IgD-negative memory B cell (primary cell): ENCODE measurements at regions not wholly inside any gene's neighbourhood (a gene's known extent, or its start where the extent isn't known, plus 50 kb on each side); places are given as distances from the start of the nearest gene placed in this dataset.

Experiments used
- H3K27ac Mint-ChIP-seq, 3 donors: one replicate each; pipeline ENCODE4 v1.8.0; 2020 to 2022; ENCODE audit warnings: mild to moderate bottlenecking in 3 of 3, mixed read lengths in 3 of 3, moderate library complexity in 1 of 3
- H3K27me3 Mint-ChIP-seq: one replicate; pipeline ENCODE4 v1.8.0; 2021; ENCODE audit warnings: mixed read lengths
- H3K36me3 Mint-ChIP-seq: one replicate; pipeline ENCODE4 v1.8.0; 2020; ENCODE audit warnings: mild to moderate bottlenecking, mixed read lengths
- H3K4me1 Mint-ChIP-seq, 3 donors: one replicate each; pipeline ENCODE4 v1.8.0; 2020 to 2022; ENCODE audit warnings: mixed read lengths in 3 of 3, mild to moderate bottlenecking in 1 of 3
- H3K4me3 Mint-ChIP-seq, 4 donors: one replicate each; pipeline ENCODE4 v1.8.0; 2020 to 2022; ENCODE audit warnings: mild to moderate bottlenecking in 4 of 4, mixed read lengths in 4 of 4, moderate library complexity in 3 of 4
- H3K9me3 Mint-ChIP-seq, 3 donors: one replicate each; pipeline ENCODE4 v1.8.0; 2020 to 2021; ENCODE audit warnings: mixed read lengths in 3 of 3, mild to moderate bottlenecking in 1 of 3

DNA sequence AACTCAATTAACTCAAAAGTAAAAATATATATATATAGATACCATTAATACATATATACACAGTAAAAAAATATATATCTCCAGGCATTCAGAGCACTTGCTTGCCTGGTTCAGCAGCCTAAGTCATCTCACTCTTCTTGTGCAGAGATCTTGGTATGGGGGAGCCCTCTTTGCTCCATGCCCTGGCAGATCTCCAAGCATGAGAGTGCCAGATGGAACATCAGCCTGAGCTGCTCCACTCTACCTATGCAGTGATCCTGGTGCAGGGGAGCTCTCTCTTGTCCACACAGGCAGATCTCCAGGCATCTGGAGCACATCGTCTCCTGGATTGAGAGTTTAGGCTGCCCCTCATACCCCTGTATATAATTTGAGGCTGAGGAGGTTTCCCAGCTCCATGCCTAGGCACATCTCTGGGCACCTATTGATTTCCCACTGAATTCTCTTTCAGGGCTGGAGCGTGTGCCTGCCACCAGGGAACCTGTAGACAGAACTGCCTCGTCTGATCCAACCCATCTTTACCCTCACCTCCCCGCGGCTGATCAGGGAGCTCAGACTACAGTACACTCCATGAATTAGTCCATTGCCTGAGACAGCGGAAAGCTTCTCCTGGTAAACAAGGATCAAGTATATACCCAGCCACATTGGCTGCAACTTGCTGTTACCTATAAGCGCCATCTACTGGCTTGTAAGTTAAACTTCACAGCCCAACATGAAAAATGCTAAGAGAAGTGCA lies 342.4 kb upstream of the GRIA1 start:
- no peak overlapping the region for H3K27ac Mint-ChIP-seq
- peaks cover 7 to 16% (median 10%) of the 10 kb centered on the region in 3 donors for H3K9me3 Mint-ChIP-seq
- H3K4me3 Mint-ChIP-seq: no peak overlapping the region
- H3K4me1 Mint-ChIP-seq: peaks cover 0 to 1% (median 0%) of the 10 kb centered on the region in 3 donors
- H3K27me3 Mint-ChIP-seq: no peaks in the 10 kb centered on the region
- H3K36me3 Mint-ChIP-seq: no peaks in the 10 kb centered on the region

DNA sequence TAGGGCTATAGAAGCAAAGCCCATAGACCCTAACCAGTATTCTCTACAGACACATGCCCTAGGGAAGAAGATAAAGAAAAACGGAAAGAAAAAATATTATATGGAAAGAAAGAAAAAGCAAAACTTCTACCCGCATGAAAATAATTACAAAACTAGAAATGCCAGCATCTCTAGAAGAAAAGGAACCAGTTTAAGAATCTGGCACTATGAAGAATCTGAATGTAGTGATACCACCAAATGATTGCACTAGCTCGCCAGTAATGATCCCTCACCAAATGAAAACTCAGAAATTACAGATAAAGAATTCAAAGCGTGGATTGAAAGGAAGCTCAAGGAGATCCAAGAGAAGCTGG lies 341.9 kb upstream of the GRIA1 start:
- Mint-ChIP-seq H3K36me3 (no peaks in the 10 kb centered on the region), H3K4me3 (no peak overlapping the region), H3K9me3 (peaks cover 7 to 16% (median 8%) of the 10 kb centered on the region in 3 donors), H3K27me3 (no peaks in the 10 kb centered on the region), H3K27ac (no peak overlapping the region), H3K4me1 (peaks cover 0 to 1% (median 0%) of the 10 kb centered on the region in 3 donors)

DNA sequence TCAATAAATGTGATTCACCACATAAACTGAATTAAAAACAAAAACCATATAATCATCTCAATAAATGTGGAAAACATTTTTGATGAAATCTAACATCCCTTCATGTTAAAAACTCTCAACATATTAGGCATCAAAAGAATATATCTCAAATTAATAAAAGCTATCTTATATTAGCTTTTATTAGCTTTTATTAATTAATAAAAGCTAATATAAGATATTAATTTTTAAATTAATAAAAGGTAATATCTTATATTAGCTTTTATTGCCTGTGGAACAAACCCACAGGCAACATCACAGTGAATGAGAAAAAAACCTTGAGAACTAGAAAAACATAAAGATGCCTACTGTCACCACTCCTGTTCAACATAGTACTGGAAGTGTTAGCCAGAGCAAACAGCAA lies 338.9 kb upstream of the GRIA1 start:
- Mint-ChIP-seq H3K36me3 (no peaks in the 10 kb centered on the region), H3K9me3 (peaks cover 0 to 15% (median 5%) of the 10 kb centered on the region in 3 donors), H3K4me3 (no peak overlapping the region), H3K27me3 (no peaks in the 10 kb centered on the region), H3K4me1 (peaks cover 0 to 1% (median 0%) of the 10 kb centered on the region in 3 donors), H3K27ac (no peak overlapping the region)

DNA sequence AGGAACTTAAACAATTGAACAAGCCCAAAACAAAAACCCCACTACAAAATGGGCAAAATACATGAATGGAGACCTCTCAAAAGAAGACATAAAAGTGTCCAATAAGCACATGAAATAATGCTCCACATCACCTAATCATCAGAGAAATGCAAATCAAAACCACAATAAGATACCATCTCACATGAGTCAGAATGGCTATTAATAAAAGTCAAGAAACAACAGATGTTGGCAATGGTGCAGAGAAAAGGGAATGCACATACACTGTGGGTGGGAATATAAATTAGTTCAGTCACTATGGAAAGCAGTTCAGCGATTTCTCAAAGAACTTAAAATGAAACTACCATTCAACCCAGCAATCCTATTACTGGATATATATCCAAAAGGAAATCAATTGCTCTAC lies 337.4 kb upstream of the GRIA1 start:
- H3K27me3 Mint-ChIP-seq: no peaks in the 10 kb centered on the region
- H3K9me3 Mint-ChIP-seq: peaks cover 0 to 11% (median 2%) of the 10 kb centered on the region in 3 donors
- H3K4me1 Mint-ChIP-seq: peaks cover 0 to 1% (median 0%) of the 10 kb centered on the region in 3 donors
- H3K4me3 Mint-ChIP-seq: no peak overlapping the region
- H3K36me3 Mint-ChIP-seq: no peaks in the 10 kb centered on the region
- H3K27ac Mint-ChIP-seq: no peak overlapping the region

DNA sequence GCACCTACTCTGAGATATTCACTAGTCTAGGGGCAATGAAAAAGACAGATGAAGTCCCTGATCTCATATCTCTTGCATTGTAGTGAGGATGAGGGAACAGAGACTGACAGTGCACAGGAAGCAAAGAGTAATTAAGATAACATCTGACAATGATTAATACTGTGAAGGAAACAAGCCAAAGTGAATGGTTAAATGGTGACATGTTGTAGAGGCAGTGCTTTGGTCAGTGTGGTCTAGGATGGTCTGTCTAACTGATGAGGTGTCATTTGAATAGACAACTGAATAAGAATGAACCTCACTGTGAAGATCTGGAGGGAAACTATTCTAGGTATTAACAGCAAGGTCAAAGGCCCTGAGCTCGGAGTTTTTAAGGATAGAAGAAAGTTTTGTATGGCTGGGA lies 333.3 kb upstream of the GRIA1 start:
- H3K27me3 Mint-ChIP-seq: no peaks in the 10 kb centered on the region
- no peaks in the 10 kb centered on the region for H3K36me3 Mint-ChIP-seq
- peaks cover 0 to 6% (median 2%) of the 10 kb centered on the region in 3 donors for H3K9me3 Mint-ChIP-seq
- peaks cover 0 to 1% (median 0%) of the 10 kb centered on the region in 3 donors for H3K4me1 Mint-ChIP-seq
- H3K27ac Mint-ChIP-seq: no peak overlapping the region
- no peak overlapping the region for H3K4me3 Mint-ChIP-seq

DNA sequence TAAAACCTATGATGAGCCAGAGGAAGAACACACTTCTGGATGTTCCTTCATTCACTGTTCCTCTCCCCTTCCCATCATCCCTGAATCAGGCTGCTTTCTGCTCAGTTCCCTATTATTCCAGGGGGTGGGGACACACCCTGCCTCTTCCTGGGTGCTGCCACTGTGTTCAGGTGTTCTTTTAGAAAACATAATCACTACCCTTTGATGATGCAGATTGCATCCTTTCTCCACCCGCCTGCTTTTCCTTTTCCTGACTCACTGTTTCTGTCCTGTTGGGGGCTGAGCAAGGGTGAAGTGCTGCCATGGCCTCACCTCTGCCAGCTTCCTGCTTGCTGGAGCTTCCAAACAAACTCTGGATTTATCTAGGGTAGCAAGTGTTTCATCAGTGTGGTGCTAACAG lies 331.9 kb upstream of the GRIA1 start:
- no peaks in the 10 kb centered on the region for H3K27me3 Mint-ChIP-seq
- no peaks in the 10 kb centered on the region for H3K4me1 Mint-ChIP-seq
- no peak overlapping the region for H3K27ac Mint-ChIP-seq
- no peaks in the 10 kb centered on the region for H3K36me3 Mint-ChIP-seq
- H3K9me3 Mint-ChIP-seq: peaks cover 0 to 6% (median 4%) of the 10 kb centered on the region in 3 donors
- no peak overlapping the region for H3K4me3 Mint-ChIP-seq

DNA sequence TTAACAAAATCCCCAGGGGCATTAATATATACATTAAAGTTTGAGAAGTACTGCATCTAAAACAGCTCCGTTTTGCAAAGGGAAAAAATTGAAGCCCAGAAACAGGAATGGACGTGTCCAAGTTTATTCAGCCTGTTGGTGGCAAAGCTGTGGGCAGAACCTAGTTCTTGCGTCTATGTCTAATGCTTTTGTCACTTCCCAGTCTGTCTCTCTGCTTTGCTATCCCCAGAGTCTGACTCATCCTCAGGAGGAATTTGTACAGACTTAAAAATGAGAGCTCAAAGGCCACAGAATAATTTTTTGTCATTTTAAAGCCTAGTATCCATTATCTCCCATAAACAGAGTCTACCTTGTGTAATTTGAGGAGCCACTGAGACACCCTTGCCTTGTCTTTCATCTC lies 330.9 kb upstream of the GRIA1 start:
- Mint-ChIP-seq H3K4me3 (no peak overlapping the region), H3K36me3 (no peaks in the 10 kb centered on the region), H3K4me1 (no peaks in the 10 kb centered on the region), H3K27ac (no peak overlapping the region), H3K27me3 (no peaks in the 10 kb centered on the region), H3K9me3 (peaks cover 0 to 7% (median 0%) of the 10 kb centered on the region in 3 donors)

DNA sequence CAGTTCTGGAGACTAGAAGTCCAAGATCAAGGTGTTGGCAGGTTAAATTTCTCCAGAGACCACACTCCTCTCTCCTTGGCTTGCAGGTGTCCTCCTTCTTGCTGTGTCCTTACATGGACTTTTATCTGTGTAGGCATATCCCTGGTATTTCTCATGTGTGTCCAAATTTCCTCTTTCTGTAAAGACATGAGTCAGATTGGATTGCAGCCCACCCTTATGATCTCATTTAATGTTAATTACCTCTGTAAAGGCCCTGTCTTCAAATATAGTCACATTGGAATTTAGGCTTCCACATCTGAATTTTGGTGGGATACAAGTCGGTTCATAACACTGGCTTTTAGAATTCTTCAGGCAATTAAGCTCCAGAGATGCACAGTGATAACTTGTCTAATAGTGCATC lies 322.2 kb upstream of the GRIA1 start:
- Mint-ChIP-seq H3K36me3 (no peaks in the 10 kb centered on the region), H3K4me1 (no peaks in the 10 kb centered on the region), H3K9me3 (peaks cover 0 to 5% (median 3%) of the 10 kb centered on the region in 3 donors), H3K27ac (no peak overlapping the region), H3K27me3 (no peaks in the 10 kb centered on the region), H3K4me3 (no peak overlapping the region)

DNA sequence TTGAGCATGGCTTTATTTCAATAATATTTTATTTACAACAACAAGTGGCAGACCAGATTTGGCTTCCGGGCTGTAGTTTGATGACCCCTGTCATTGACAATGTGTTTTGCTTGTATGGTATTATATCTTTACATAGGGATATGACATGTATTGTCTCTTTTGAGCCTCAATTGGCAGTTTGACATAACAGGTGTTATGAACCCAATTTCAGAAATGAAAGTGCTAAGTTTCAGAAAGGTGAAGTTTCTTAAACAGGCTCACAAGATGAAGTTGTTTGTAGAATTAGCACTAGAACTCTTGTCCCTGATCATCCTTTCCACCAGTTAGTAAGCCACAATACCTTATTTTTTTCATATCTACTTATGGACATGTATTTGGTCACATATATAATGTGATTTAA lies 303.0 kb upstream of the GRIA1 start:
- Mint-ChIP-seq H3K4me1 (no peaks in the 10 kb centered on the region), H3K9me3 (peaks cover 3 to 12% (median 4%) of the 10 kb centered on the region in 3 donors), H3K27me3 (no peaks in the 10 kb centered on the region), H3K27ac (no peak overlapping the region), H3K36me3 (no peaks in the 10 kb centered on the region), H3K4me3 (no peak overlapping the region)

DNA sequence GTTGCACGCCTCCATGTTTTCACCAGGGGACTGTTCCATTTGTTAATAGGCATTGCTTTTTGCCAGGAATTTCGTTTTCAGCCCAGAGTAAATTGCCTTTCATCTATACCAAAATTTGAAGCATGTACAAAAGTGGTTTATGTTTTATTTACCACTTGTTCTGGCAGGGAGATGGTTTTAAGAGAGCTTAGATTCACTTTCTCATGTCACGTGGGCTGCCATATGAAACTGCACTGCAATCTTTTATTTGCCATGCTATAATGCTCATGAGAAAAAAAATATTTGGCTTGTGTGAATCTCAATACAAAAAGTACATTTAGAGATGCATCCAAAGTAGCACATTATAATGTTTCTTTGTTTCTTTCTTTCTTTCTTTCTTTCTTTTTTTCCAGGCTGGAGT lies 284.1 kb upstream of the GRIA1 start:
- no peaks in the 10 kb centered on the region for H3K36me3 Mint-ChIP-seq
- no peaks in the 10 kb centered on the region for H3K27me3 Mint-ChIP-seq
- no peak overlapping the region for H3K27ac Mint-ChIP-seq
- H3K4me3 Mint-ChIP-seq: no peak overlapping the region
- H3K4me1 Mint-ChIP-seq: no peaks in the 10 kb centered on the region
- H3K9me3 Mint-ChIP-seq: peaks cover 0 to 10% (median 3%) of the 10 kb centered on the region in 3 donors

DNA sequence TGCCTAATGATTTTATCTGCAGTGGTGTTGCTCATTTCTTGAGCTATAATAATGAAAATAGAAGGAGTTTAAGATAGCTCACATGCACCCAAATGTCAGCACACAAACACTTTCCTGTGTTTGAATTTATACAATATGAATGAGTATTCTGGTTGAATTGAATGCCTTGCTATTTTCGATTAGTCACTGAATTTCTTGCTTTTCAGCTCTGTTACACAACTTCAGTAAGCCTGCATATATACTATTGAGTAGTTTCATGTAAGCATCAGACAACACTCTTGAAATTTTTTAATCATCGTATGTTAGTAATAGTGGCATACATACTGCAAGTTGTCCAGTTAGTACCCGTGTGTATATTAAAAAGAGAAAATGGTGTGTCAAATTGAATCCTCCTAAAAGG lies 281.5 kb upstream of the GRIA1 start:
- Mint-ChIP-seq H3K4me1 (no peaks in the 10 kb centered on the region), H3K9me3 (peaks cover 0 to 13% (median 0%) of the 10 kb centered on the region in 3 donors), H3K27me3 (no peaks in the 10 kb centered on the region), H3K27ac (no peak overlapping the region), H3K36me3 (no peaks in the 10 kb centered on the region), H3K4me3 (no peak overlapping the region)

DNA sequence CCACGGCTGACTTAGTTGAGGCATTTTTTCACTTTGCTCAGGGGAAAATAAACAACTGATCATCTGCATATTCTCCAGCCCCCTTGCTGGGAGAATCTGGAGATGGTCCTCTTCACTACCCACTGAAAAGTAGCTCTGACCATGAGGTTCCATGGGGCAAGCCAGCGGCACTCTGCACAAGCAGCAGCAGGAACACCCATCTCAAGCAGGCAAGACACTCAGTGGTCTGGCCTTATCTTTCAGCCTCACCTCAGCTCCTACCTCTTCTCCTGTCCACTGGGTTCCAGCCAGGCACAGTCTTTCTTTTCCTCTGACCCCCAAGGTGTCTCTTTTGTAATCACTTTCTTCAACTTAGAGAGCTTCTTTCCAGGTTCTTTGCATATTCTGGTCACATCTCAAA lies 280.8 kb upstream of the GRIA1 start:
- H3K9me3 Mint-ChIP-seq: peaks cover 0 to 9% (median 0%) of the 10 kb centered on the region in 3 donors

DNA sequence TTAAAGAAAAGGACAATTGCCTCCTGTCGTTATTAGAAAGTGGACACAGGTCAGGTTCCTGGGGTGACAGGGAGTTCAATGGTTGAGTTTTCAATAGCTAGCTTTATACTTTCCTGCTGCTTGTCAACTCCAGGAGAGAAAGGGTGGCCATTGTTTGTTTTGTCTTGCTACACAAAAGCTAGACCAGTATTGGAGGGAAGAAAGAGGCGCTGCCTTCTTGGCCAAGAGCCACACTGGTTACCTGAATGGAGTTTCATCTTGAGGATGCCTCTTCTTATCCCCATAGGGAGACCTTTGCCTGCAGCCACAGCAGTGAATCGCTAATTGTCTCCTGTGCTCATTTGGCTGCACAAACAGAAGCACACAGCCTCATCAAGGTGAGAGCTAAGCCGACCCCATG lies 279.4 kb upstream of the GRIA1 start:
- no peak overlapping the region for H3K27ac Mint-ChIP-seq
- peaks cover 2 to 10% (median 5%) of the 10 kb centered on the region in 3 donors for H3K9me3 Mint-ChIP-seq
- no peaks in the 10 kb centered on the region for H3K36me3 Mint-ChIP-seq
- H3K4me1 Mint-ChIP-seq: no peaks in the 10 kb centered on the region
- H3K27me3 Mint-ChIP-seq: no peaks in the 10 kb centered on the region
- no peak overlapping the region for H3K4me3 Mint-ChIP-seq

More for the DNA sequence above, 280.8 kb upstream of the GRIA1 start:
- no peaks in the 10 kb centered on the region for H3K27me3 Mint-ChIP-seq
- H3K4me3 Mint-ChIP-seq: no peak overlapping the region
- H3K36me3 Mint-ChIP-seq: no peaks in the 10 kb centered on the region
- no peaks in the 10 kb centered on the region for H3K4me1 Mint-ChIP-seq
- H3K27ac Mint-ChIP-seq: no peak overlapping the region

DNA sequence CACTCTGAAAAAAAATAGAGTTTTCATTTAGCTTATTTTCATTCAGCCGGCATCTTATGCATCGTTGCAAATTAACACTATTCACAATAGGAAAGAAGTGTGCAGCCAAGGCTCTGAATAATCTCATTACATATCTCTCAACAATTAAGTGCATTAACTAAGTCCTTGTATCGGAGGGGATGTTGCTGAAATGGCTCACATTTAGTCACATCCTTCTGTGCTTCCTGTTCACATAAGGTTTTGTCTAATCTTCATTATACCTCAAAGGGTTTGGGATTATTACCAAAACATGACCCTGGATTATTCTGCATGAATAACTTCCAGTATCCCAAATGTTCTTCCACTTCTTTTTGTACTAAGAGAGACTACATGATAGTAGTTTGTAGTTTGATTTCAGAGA lies 278.0 kb upstream of the GRIA1 start:
- Mint-ChIP-seq H3K4me3 (no peak overlapping the region), H3K27me3 (no peaks in the 10 kb centered on the region), H3K9me3 (peaks cover 5 to 14% (median 13%) of the 10 kb centered on the region in 3 donors), H3K4me1 (no peaks in the 10 kb centered on the region), H3K36me3 (no peaks in the 10 kb centered on the region), H3K27ac (no peak overlapping the region)

DNA sequence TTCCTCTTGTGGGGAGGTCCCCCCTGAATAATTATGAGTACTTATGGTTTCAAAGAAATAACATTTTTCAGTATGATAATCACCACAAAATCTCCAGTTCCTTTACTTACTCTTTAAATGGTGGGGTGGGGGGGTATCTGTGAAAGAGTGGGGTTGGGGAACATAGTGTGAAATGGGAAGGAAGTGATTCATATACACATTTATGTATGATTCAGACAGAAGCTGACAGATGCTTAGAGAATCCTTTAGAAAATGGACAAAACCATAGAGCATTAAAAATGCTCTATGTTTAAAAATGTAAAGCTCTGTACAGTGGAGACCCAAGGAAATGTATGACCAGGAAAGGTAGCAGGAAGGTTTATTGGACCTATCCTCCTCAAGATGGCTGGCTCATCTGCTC lies 267.5 kb upstream of the GRIA1 start:
- Mint-ChIP-seq H3K4me1 (no peaks in the 10 kb centered on the region), H3K27me3 (no peaks in the 10 kb centered on the region), H3K27ac (no peak overlapping the region), H3K9me3 (peaks cover 3 to 24% (median 6%) of the 10 kb centered on the region in 3 donors), H3K36me3 (no peaks in the 10 kb centered on the region), H3K4me3 (no peak overlapping the region)

DNA sequence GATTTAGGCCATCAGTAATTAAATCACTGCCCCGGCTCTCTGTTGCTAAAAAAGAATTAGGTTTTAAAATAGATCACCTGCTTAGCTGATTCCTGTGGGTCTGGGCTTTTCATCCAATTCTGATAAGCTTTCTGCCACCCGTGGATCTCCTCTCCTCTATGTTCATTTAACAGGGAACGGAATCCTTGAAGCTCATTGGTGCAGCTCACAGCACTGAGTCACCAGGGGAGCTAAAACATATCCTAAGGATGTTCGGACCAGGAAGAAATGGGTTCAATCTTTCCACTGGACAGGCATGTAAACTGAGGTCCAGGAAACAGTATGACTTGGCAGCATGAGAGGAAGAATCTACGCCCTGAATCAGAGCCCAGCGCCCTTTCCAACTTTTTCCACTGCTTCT lies 267.1 kb upstream of the GRIA1 start:
- no peaks in the 10 kb centered on the region for H3K4me1 Mint-ChIP-seq
- H3K27me3 Mint-ChIP-seq: no peaks in the 10 kb centered on the region
- H3K27ac Mint-ChIP-seq: no peak overlapping the region
- H3K4me3 Mint-ChIP-seq: no peak overlapping the region
- H3K36me3 Mint-ChIP-seq: no peaks in the 10 kb centered on the region
- H3K9me3 Mint-ChIP-seq: peaks cover 3 to 24% (median 6%) of the 10 kb centered on the region in 3 donors
